Fibroblast of lung (primary cell): ENCODE measurements at regions not wholly inside any gene's neighbourhood (a gene's known extent, or its start where the extent isn't known, plus 50 kb on each side); places are given as distances from the start of the nearest gene placed in this dataset.

Source experiments
- EZH2 ChIP-seq: IDR thresholded peaks from 2 replicates; pipeline ENCODE4 v1.5.1; 2012; ENCODE audit warnings: low read length, control low read depth, mild to moderate bottlenecking; ENCODE audit errors: missing control alignments
- TF ChIP-seq, protein P1 (sequence below), 2 donors: IDR thresholded peaks in 1 of 2; conservative IDR thresholded peaks in 1 of 2; 1 replicate in 1 of 2; 2 replicates in 1 of 2; pipeline ENCODE4 v1.5.1; 2011 to 2012; ENCODE audit warnings: low read length in 2 of 2, control low read depth in 1 of 2, inconsistent platforms in 1 of 2, low read depth in 1 of 2, mild to moderate bottlenecking in 1 of 2

DNA sequence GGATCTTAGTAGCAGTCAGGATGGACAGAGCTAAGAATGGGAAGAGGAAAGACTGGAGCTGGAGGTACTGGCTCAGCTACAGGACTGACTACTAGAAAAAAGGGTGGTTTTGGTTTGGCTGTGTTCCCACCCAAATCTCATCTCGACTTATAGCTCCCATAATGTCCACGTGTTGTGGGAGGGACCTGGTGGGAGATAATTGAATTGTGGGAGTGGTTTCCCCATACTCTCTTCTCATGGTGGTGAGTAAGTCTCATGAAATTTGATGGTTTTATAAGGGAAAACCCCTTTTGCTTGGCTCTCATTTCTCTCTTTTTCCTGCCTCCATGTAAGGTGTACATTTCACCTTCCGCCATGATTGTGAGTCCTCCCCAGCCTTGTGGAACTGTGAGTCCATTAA, 466.5 kb upstream of the DEPDC1 start:
- TF ChIP-seq, protein P1, sequence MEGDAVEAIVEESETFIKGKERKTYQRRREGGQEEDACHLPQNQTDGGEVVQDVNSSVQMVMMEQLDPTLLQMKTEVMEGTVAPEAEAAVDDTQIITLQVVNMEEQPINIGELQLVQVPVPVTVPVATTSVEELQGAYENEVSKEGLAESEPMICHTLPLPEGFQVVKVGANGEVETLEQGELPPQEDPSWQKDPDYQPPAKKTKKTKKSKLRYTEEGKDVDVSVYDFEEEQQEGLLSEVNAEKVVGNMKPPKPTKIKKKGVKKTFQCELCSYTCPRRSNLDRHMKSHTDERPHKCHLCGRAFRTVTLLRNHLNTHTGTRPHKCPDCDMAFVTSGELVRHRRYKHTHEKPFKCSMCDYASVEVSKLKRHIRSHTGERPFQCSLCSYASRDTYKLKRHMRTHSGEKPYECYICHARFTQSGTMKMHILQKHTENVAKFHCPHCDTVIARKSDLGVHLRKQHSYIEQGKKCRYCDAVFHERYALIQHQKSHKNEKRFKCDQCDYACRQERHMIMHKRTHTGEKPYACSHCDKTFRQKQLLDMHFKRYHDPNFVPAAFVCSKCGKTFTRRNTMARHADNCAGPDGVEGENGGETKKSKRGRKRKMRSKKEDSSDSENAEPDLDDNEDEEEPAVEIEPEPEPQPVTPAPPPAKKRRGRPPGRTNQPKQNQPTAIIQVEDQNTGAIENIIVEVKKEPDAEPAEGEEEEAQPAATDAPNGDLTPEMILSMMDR (conservative IDR thresholded peaks at IDR 0.05 in 1 of 2, IDR thresholded peaks at IDR 0.05 in 1 of 2; ENCODE audit: low read depth in 1 of 2, low read length in 2 of 2): no peak
- TF ChIP-seq EZH2: no peak
